Activated naive CD8-positive, alpha-beta T cell treated with anti-CD3 and anti-CD28 coated beads, Interleukin-2, amount 50 U/mL, for 24 hours (primary cell): ENCODE measurements at regions not wholly inside any gene's neighbourhood (a gene's known extent, or its start where the extent isn't known, plus 50 kb on each side); places are given as distances from the start of the nearest gene placed in this dataset.

ENCODE experiments used
- ATAC-seq: fragments of 150-1000 bp; cut with Tn5 transposase; one replicate; pipeline ENCODE4 v1.10.0; 2021
- DNase-seq: peaks from one replicate; pipeline ENCODE4 v3.0.0; 2021
- H3K27ac Mint-ChIP-seq: one replicate; pipeline ENCODE4 v1.8.0; 2021; ENCODE audit warnings: mild to moderate bottlenecking, mixed read lengths
- H3K27me3 Mint-ChIP-seq: one replicate; pipeline ENCODE4 v1.8.0; 2021; ENCODE audit warnings: mixed read lengths
- H3K36me3 Mint-ChIP-seq: one replicate; pipeline ENCODE4 v1.8.0; 2021; ENCODE audit warnings: low read depth, mixed read lengths
- H3K4me1 Mint-ChIP-seq: one replicate; pipeline ENCODE4 v1.8.0; 2021; ENCODE audit warnings: mixed read lengths
- H3K4me3 Mint-ChIP-seq: one replicate; pipeline ENCODE4 v1.8.0; 2021; ENCODE audit warnings: mild to moderate bottlenecking, moderate library complexity, mixed read lengths
- H3K9me3 Mint-ChIP-seq: one replicate; pipeline ENCODE4 v1.8.0; 2021; ENCODE audit warnings: mixed read lengths

DNA sequence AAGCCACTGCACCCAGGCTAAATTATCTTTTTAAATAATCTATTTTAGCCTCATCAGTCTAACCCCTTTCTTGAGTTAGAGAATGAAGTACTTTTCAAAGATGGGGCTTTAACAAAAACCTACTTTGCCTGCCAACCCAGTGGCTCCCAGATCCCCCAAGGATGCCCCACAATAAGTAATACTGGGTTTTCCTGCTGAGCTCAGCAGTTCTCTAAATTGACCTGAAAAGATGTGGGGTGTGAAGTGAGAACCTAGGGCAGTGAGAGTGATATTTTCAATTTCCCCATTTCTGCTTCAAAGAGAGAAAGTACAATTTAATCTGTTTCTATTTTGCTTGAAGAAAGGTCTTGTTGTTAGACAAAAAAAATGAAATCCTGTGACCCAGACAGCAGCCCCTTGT lies 318.5 kb upstream of the UMPS start:
- DNase-seq, result no peak
- H3K9me3 Mint-ChIP-seq, result no peaks in the 10 kb centered on the region
- H3K4me3 Mint-ChIP-seq, result no peak overlapping the region
- ATAC-seq, result no peak
- no peaks in the 10 kb centered on the region for H3K36me3 Mint-ChIP-seq
- H3K4me1 Mint-ChIP-seq, result no peaks in the 10 kb centered on the region
- peaks cover 8% of the 10 kb centered on the region for H3K27me3 Mint-ChIP-seq
- no peak overlapping the region for H3K27ac Mint-ChIP-seq

DNA sequence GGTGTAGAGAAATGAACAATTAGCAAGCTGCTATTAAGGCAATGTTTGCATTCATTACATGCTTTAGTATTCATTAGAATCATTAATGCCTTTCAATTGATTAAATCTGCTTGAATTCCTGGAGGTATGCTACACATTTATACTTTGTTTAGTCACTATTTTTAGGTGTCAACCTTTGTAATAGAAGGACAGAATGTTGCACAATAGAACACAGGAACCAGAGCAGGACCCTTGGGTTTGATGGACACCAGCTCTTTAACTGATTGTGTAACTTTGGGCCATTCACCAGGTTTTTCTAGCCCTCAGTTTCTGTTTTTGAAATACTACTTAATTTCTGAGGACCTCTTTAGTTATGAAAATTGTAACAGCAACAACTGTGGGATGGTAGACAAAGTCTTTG lies 317.6 kb upstream of the UMPS start:
- Mint-ChIP-seq H3K4me1 (no peaks in the 10 kb centered on the region), H3K36me3 (no peaks in the 10 kb centered on the region), H3K4me3 (no peak overlapping the region), H3K9me3 (no peaks in the 10 kb centered on the region), H3K27me3 (peaks cover 8% of the 10 kb centered on the region), H3K27ac (no peak overlapping the region)
- no peak for DNase-seq
- no peak for ATAC-seq

DNA sequence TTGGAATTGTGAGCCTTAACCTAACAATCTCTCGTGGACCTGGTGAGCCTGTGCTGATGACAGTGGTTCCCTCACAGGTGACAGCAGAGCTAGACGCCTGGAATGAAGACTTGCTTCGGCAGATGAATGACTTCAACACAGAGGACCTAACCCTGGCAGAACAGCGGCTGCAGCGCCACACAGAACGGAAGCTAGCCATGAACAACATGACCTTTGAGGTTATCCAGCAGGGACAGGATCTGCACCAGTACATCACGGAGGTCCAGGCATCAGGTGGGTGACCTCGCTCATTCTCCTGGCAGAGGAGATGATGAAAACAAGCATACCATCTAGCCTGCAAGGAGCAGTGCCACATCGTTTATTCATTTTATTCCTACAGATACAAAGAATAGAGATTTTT lies 316.9 kb upstream of the UMPS start:
- H3K4me1 Mint-ChIP-seq, result no peaks in the 10 kb centered on the region
- no peak overlapping the region for H3K27ac Mint-ChIP-seq
- no peaks in the 10 kb centered on the region for H3K9me3 Mint-ChIP-seq
- ATAC-seq (no peak), DNase-seq (no peak)
- no peaks in the 10 kb centered on the region for H3K36me3 Mint-ChIP-seq
- no peak overlapping the region for H3K4me3 Mint-ChIP-seq
- peaks cover 7% of the 10 kb centered on the region for H3K27me3 Mint-ChIP-seq

DNA sequence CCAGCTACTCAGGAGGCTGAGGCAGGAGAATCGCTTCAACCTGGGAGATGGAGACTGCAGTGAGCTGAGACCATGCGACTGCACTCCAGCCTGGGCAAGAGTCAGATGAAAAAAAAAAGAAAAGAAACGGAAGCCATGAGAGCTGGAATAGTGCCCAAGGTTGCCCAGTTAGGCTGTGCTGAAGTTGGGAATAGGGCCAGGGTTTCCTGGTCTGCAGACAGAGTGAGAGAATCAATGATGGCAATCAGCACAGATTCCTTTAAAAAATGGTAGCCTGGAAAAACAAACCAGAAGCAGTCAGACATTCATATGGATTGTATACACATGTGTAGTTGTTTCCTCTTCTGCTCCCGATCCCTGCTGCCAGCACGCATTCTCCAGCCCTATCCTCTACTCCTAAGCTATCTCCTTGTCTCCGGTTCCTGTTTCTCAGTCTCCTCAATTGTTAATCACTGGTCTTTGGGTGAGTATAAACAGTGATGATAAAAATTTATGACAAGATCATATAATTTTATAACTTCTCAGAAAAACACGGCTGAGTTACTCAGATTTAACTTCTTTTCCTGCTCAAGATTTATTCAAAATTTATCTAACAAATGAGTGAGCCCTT lies 316.2 kb upstream of the UMPS start:
- Mint-ChIP-seq H3K27me3 (peaks cover 4% of the 10 kb centered on the region), H3K9me3 (no peaks in the 10 kb centered on the region), H3K4me1 (no peaks in the 10 kb centered on the region), H3K4me3 (no peak overlapping the region), H3K36me3 (no peaks in the 10 kb centered on the region), H3K27ac (no peak overlapping the region)
- DNase-seq, result no peak
- no peak for ATAC-seq

DNA sequence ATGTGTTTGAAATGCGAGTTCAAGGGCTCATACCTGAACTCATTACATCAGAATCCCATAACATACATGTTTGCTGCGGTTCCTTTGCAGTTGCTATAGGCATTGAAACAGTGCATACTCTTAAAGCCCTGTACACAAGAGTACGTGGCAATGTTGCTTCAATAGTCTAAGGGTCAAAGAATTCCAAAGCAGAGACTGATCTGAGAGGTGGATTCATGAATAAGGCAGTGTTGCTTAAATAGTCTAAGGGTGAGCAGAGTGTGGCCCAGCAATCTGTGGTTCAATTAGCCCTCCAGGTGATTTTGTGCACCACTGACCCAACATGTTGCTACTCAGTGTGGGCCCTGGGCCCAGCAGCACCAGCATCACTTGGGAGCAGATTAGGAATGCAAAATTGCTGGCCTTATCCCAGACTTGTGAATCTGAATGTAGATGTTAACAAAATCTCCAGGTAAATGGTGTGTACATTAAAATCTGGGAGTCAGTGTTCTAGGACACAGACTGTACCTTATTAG lies 314.7 kb upstream of the UMPS start:
- ATAC-seq, result no peak

DNA sequence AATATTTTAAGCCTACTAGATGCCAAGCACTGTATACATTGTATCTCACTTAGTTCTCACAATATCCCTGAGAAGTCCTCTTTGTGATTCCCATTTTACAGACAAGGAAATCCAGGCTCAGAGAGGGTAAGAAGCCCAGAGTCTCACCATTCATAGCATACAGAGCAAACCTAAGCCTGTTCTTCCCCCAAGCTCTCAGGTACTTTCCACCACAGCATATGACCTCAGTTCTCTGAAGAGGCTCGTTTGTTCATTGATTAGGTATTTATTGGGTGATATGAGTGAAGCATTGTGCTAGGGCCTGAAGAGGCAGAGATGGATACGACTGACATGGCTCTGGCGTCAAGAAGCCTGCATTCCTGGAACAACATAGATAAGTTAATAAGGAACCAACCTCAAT lies 310.9 kb upstream of the UMPS start:
- Mint-ChIP-seq H3K4me1 (no peaks in the 10 kb centered on the region), H3K4me3 (no peak overlapping the region), H3K27ac (no peak overlapping the region), H3K27me3 (peaks cover 6% of the 10 kb centered on the region), H3K36me3 (no peaks in the 10 kb centered on the region), H3K9me3 (no peaks in the 10 kb centered on the region)
- ATAC-seq (no peak), DNase-seq (no peak)

More for the DNA sequence above, 314.7 kb upstream of the UMPS start:
- peaks cover 8% of the 10 kb centered on the region for H3K27me3 Mint-ChIP-seq
- H3K27ac Mint-ChIP-seq, result no peak overlapping the region
- no peaks in the 10 kb centered on the region for H3K36me3 Mint-ChIP-seq
- H3K4me3 Mint-ChIP-seq, result no peak overlapping the region
- no peak for DNase-seq
- H3K9me3 Mint-ChIP-seq, result no peaks in the 10 kb centered on the region
- H3K4me1 Mint-ChIP-seq, result no peaks in the 10 kb centered on the region

DNA sequence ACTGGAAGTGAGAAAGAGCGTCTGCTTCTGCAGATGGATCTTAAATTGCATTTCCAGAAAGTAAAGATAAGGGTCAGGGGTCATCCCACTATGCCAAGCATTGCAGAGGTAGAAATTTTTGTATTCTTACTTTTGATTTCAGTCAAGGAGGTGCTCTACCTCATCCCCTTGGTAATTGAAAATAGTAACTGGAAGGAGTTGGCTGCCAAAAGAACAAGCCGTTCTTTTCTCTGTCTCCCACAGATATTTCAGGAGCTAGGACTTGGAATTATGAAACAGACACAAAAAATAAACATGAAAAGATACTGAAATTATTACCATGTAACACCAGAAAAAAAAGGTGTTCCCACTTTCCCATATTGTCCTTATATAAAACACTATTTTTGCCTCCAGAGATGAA lies 309.9 kb upstream of the UMPS start:
- no peaks in the 10 kb centered on the region for H3K4me1 Mint-ChIP-seq
- peaks cover 6% of the 10 kb centered on the region for H3K27me3 Mint-ChIP-seq
- H3K9me3 Mint-ChIP-seq, result no peaks in the 10 kb centered on the region
- no peak for DNase-seq
- ATAC-seq, result no peak
- no peaks in the 10 kb centered on the region for H3K36me3 Mint-ChIP-seq
- H3K4me3 Mint-ChIP-seq, result no peak overlapping the region
- no peak overlapping the region for H3K27ac Mint-ChIP-seq

DNA sequence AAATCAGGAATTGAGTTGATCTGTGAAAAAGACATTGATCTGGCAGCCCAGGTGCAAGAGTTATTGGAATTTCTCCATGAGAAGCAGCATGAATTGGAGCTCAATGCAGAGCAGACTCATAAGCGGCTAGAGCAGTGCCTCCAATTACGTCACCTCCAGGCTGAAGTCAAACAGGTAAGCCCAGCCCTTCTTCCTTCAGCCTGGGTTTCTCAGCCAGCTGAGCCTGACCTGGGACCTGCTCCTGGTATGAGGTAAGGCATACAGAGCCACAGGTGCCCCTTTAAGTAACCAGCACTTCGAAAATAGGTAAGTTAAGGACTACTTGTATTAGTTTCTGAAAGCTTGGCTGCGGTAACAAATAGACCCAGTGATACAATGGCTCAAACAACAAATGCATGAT lies 307.4 kb upstream of the UMPS start:
- DNase-seq (no peak), ATAC-seq (no peak)
- H3K4me1 Mint-ChIP-seq, result no peaks in the 10 kb centered on the region
- no peaks in the 10 kb centered on the region for H3K9me3 Mint-ChIP-seq
- no peaks in the 10 kb centered on the region for H3K36me3 Mint-ChIP-seq
- no peak overlapping the region for H3K4me3 Mint-ChIP-seq
- H3K27me3 Mint-ChIP-seq, result peaks cover 6% of the 10 kb centered on the region
- no peak overlapping the region for H3K27ac Mint-ChIP-seq

DNA sequence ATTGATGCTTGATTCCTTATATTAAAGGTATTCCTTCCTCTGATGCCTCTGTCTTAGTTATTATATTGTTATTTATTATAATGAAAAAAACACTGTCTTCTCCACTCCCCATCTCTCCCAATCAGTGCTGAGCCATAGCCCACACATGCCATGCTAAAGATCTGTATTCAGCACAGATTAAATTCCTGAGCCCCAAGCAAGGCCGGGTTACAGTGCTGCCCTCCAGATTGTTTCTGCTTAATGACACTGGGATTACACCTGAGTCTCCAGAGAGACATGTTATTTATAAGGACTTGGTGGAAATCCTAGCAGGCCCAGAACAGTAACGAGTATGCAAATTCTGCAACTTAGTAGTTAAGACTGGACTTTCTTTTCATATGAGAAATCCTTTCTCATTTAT lies 305.9 kb upstream of the UMPS start:
- Mint-ChIP-seq H3K36me3 (no peaks in the 10 kb centered on the region), H3K27ac (no peak overlapping the region)
- no peak for ATAC-seq

DNA sequence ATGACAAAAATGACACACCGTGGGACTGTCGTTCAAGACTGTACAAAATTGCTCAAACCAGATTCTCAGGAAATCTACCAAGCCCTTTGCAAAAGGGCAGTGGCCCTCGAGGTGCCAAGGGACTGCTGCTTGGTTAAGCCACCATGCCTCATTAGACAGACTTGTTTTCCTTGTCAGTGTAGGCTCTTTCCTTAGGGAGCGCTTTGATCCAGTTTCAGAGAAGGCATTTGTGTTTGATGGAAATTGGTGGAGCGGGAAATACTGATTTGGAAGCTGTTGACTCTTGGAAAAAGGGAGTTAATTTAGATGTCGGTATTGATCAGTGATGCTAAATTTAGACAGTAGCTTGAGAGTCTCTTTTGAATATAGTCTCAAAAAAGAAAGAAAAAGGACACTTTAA lies 304.3 kb upstream of the UMPS start:
- Mint-ChIP-seq H3K27me3 (no peaks in the 10 kb centered on the region), H3K4me1 (no peaks in the 10 kb centered on the region), H3K27ac (no peak overlapping the region), H3K36me3 (no peaks in the 10 kb centered on the region), H3K9me3 (no peaks in the 10 kb centered on the region), H3K4me3 (no peak overlapping the region)
- ATAC-seq (no peak), DNase-seq (no peak)

More for the DNA sequence above, 305.9 kb upstream of the UMPS start:
- no peaks in the 10 kb centered on the region for H3K4me1 Mint-ChIP-seq
- no peaks in the 10 kb centered on the region for H3K9me3 Mint-ChIP-seq
- peaks cover 3% of the 10 kb centered on the region for H3K27me3 Mint-ChIP-seq
- no peak overlapping the region for H3K4me3 Mint-ChIP-seq
- DNase-seq, result no peak

DNA sequence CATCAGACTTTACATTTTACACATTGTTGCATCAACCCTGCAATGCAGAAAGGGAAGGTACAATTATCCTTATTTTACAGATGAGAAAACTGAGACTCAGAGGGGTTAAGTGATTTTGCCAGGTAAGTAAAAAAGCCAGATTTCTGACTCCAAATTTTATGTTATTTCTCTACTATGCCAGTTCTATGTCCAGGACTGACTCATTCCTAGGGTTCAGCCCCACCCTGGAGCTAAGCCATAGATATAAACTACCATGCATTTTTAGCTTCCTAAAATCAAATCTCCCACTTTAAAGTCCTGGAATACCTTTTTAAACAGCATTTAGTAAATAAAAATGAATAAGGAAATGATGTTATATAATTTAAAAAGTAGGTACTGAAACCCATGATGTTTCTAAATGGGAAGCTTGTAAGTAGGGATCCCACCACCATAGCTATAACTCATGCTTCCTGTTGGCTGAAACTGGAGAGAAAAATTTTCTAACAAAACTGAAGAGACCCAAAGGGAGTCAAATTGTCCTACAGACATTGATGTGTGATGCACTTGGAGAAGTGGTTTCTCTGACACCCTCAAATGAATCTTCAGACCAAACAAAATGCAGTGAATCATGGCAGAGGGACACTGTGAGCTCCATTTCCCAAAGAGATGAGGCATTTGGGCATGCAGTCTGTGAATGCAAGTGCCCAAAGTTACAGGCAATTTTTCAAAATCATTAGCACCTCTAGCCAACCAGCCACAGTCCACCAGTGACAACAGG lies 301.7 kb upstream of the UMPS start:
- ATAC-seq (no peak), DNase-seq (no peak)
- no peaks in the 10 kb centered on the region for H3K4me1 Mint-ChIP-seq
- H3K9me3 Mint-ChIP-seq, result no peaks in the 10 kb centered on the region
- no peak overlapping the region for H3K27ac Mint-ChIP-seq
- no peak overlapping the region for H3K4me3 Mint-ChIP-seq
- no peaks in the 10 kb centered on the region for H3K27me3 Mint-ChIP-seq
- no peaks in the 10 kb centered on the region for H3K36me3 Mint-ChIP-seq

DNA sequence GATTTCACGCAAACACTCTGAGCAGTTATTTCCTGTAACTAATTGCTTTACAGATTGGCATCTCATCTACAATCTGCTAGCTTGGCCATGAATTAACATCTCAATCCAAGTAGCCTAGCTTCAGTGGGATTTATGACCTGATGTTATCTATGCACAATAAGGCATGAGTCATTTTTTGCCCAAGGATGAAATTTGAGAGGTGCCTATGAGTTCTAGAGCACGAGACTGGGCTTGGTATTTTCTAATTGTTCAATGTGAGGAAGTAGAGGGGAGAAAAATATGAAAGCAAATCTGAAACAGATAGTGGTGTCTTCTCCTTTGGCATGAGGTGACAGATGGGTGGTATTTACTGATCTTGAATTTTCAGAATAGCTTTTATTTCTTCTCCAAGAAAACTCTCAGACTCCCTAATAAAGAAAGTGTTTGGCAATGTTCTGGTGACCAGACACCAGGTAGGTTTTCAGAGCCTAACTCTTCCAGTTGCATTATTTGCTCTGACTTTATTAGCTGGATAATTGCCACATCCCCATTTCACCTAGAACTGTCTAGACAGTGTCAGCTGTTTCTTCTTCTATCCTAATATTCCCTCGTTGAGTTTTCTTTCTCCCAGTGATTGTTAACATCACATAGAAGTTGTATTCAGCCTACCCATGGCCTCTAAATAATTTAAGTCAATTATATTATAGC lies 301.0 kb upstream of the UMPS start:
- no peak overlapping the region for H3K27ac Mint-ChIP-seq
- DNase-seq (no peak), ATAC-seq (no peak)
- H3K9me3 Mint-ChIP-seq, result no peaks in the 10 kb centered on the region
- no peaks in the 10 kb centered on the region for H3K4me1 Mint-ChIP-seq
- H3K36me3 Mint-ChIP-seq, result no peaks in the 10 kb centered on the region
- no peak overlapping the region for H3K4me3 Mint-ChIP-seq
- H3K27me3 Mint-ChIP-seq, result no peaks in the 10 kb centered on the region

DNA sequence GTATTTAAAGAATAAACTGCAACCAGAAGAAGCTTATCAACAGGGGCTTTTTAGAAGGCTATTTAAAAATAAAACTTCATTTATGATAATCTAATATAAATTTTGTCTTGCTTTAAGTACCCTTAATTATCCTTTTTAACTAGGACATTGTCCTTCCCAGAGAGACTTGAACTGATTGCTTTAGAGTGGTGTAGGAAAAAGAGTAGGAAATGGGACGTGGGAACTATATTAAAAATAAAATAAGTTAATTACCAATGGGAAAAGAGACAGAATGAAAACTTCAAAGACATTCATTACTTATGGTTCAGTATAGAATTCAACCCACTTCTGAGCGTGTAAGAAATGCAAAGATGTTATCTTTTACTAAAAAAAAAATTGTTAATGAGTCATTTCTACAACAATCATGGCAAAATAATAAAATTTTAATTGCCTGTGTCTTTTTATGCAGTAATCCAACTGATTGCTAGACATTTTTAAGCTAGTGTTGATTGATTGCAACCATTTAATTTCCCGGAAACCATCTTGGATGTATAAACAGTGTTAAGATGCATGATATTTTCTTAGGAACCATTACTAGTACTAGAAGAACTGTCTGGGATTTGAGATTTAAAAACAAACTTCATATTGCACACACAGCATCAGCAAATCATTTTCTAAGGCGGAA lies 298.8 kb upstream of the UMPS start:
- Mint-ChIP-seq H3K27me3 (no peaks in the 10 kb centered on the region), H3K27ac (no peak overlapping the region), H3K36me3 (no peaks in the 10 kb centered on the region), H3K9me3 (no peaks in the 10 kb centered on the region), H3K4me3 (no peak overlapping the region), H3K4me1 (no peaks in the 10 kb centered on the region)
- ATAC-seq (no peak), DNase-seq (no peak)

DNA sequence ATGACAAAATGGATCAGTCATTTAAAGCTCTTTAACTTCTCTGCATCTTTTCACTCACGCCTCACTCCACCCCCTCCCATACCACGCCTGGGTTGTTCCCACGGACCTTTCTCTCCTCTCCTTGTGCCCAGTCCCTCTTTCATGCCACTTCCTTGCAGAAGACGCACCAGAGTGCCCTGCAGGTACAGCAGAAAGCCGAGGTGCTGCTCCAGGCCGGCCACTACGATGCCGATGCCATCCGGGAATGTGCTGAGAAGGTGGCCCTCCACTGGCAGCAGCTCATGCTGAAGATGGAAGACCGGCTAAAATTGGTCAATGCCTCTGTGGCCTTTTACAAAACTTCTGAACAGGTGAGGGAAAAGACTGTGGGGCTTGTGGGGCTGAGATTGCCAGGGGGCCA lies 296.1 kb upstream of the UMPS start:
- no peaks in the 10 kb centered on the region for H3K9me3 Mint-ChIP-seq
- no peak overlapping the region for H3K4me3 Mint-ChIP-seq
- ATAC-seq (no peak), DNase-seq (no peak)
- no peaks in the 10 kb centered on the region for H3K4me1 Mint-ChIP-seq
- H3K36me3 Mint-ChIP-seq, result no peaks in the 10 kb centered on the region
- H3K27me3 Mint-ChIP-seq, result no peaks in the 10 kb centered on the region
- no peak overlapping the region for H3K27ac Mint-ChIP-seq

DNA sequence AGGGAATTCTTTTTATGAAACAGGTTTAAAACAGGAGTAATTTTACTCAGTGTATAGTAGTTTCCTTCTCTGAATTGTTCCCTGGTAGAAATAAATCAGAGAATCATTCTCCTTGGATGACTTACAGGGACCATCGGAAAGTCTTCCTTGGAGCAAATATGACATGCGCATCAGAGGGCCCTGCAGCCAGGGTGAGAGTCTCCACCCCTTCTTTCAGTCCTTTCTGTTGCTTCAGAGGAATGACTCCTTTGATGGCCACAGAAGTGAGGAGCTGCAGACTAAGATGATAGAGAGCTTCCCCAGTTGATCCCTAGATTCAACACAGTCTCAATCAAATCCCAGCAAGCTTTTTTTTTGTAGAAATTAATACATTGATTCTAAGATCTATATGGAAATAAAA lies 294.8 kb upstream of the UMPS start:
- DNase-seq (no peak), ATAC-seq (no peak)
- Mint-ChIP-seq H3K4me3 (no peak overlapping the region), H3K36me3 (no peaks in the 10 kb centered on the region), H3K27ac (no peak overlapping the region), H3K4me1 (no peaks in the 10 kb centered on the region), H3K9me3 (no peaks in the 10 kb centered on the region), H3K27me3 (no peaks in the 10 kb centered on the region)
